HFF-Myc (cell line): ENCODE measurements at regions not wholly inside any gene's neighbourhood (a gene's known extent, or its start where the extent isn't known, plus 50 kb on each side); places are given as distances from the start of the nearest gene placed in this dataset.

Source experiments
- DNase-seq: peaks from one replicate; pipeline ENCODE4 v3.0.0-alpha.2; 2011; ENCODE audit warnings: low read depth; ENCODE audit errors: extremely low read depth
- H3K4me3 ChIP-seq: replicated peaks from 2 replicates; pipeline ENCODE4 v1.5.1; 2011; ENCODE audit warnings: low read depth, mild to moderate bottlenecking, control low read depth, low read length
- TF ChIP-seq, protein P1 (sequence below): IDR thresholded peaks from 2 replicates; pipeline ENCODE4 v1.5.1; 2012; ENCODE audit warnings: mild to moderate bottlenecking, low read depth, low read length, control low read depth; ENCODE audit errors: missing control alignments

DNA sequence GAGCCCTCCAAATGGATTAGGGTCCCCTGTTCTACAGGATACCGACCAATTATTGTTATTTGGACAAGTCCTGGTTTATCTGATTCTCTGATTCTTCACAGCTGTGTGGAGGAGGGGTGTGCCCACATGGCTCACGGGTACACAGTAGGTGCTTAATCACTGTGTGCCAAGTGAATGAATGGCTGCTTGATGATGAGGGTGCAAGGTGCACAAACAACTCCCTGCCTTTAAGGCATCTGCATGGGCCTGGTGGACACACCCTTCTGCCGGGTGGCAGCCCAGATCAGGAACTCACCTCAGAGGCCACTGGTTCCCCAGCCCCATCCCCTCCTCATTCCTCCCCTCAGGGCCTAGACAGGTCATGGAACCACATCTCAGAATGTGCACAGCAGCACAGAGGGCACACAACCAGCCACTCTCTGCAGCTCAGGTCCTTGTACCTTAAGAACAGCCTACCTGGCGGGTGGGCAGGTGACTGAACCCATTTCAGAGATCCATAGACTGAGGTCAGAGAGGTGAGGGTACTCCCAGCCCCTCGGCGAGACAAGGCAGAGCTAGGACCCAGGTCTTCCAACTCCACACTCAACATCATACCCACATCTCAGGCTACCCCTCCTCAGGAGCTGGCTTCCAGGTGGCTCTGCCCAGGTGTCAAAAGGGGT, 50.3 kb downstream of the SHANK2 start:
- TF ChIP-seq, protein P1, sequence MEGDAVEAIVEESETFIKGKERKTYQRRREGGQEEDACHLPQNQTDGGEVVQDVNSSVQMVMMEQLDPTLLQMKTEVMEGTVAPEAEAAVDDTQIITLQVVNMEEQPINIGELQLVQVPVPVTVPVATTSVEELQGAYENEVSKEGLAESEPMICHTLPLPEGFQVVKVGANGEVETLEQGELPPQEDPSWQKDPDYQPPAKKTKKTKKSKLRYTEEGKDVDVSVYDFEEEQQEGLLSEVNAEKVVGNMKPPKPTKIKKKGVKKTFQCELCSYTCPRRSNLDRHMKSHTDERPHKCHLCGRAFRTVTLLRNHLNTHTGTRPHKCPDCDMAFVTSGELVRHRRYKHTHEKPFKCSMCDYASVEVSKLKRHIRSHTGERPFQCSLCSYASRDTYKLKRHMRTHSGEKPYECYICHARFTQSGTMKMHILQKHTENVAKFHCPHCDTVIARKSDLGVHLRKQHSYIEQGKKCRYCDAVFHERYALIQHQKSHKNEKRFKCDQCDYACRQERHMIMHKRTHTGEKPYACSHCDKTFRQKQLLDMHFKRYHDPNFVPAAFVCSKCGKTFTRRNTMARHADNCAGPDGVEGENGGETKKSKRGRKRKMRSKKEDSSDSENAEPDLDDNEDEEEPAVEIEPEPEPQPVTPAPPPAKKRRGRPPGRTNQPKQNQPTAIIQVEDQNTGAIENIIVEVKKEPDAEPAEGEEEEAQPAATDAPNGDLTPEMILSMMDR: no peak
- H3K4me3 ChIP-seq: no peak overlapping the region
- no peak for DNase-seq

DNA sequence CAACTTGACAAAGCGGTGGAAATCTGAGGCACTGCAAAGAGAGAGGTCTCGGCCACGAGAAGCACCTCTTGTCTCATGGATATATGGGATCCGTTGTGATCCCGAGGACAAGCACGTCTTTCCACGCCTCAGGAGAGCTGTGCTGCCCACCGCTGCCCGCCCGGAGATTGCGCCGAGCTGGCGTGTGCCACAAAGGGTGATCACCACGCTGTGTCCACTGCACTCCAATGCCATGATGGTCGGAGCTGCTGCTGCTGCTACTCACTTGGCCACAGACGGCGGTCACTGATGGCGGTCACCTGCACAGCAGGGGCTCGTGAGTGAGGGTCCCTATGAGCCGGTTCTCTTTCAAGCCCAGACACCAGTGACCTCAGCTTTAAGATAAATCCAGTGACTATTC, 51.1 kb downstream of the SHANK2 start:
- no peak for DNase-seq
- TF ChIP-seq, protein P1: no peak
- H3K4me3 ChIP-seq: no peak overlapping the region

DNA sequence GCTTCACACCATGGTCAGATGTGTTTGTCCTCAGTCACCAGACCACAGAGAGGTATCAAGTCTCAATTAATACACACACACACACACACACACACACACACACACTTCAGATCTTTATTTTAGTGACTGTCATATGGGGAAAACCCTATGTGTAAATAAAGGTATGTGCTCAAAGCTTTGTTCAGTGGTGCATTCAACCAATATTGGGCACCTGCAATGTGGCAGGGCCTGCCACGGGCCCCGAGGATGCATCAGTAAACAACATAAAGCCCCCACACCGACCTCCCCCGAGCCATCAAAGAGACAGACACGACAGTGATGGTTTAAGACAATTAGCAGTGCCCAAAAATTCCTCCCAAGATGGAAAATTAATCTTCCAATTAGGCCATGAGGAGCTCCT, 51.6 kb downstream of the SHANK2 start:
- TF ChIP-seq, protein P1: no peak
- H3K4me3 ChIP-seq: no peak overlapping the region
- no peak for DNase-seq

DNA sequence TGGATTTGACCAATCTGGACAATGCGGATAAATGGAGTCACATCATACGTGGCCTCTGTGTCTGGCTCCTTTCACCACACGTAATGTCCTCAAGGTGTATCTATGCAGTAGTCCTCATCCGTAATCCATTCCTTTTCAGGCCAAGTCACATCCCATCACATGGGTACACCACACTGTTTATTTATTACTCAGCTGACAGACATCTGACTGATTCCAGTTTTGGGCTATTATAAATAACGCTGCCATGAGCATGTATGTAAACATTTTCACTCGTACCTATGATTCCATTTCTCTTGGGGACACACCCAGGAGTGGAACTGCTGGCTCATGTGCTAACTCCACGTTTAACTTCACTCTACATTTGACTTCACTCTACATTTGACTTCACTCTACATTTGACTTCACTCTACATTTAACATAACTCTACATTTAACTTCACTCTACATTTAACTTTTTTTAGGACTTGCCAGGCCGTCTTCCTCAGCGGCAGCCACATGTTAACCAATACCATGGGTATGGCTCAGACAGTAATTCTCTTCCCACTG, 52.1 kb downstream of the SHANK2 start:
- TF ChIP-seq, protein P1: no peak
- no peak overlapping the region for H3K4me3 ChIP-seq
- DNase-seq: no peak

DNA sequence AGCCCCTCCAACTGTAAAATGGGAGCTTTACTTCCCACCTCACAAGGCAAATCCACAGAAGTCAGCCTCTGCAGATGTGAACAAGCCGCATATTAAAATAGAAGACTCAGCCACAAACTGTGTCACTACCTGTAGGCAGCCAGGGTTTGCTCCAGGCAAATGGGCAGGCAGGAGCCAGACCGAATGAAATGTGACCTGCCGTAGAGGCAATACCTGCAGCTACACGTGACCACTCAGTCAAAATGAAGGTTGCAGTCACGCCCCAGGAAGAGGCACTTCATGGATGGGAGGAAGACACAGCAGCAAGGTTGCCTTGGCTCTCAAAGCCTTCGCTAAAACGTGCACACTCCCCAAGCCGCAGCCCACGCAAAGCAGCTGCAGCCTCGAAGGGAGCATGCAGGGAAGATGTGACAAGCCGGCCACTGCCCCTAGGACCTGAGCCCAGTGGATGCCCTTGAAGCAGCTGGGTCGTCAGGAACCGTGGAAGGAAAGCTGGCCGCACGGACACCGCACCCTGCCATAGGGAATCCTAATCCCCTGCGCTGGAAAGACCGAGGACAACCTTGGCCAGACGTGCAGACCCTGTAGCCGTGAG, 53.1 kb downstream of the SHANK2 start:
- H3K4me3 ChIP-seq: no peak overlapping the region
- DNase-seq: no peak
- TF ChIP-seq, protein P1: no peak

DNA sequence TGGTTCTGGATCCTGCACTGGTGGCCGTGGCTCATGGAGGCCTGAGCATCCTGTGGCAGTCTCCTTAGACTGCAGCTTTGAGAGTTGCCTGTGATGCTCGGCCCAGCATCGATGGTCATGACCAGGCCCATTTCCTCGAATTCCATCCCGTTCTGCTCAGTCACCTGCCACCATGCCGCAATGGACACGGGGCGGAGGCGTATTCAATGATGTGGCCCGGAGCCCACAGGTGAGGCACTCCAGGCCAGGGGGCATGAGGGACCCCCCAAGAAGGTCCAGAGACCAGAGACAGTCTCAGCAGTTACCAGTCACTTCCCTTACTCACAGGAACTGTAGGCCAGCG, 53.6 kb downstream of the SHANK2 start:
- DNase-seq: no peak
- H3K4me3 ChIP-seq: no peak overlapping the region
- TF ChIP-seq, protein P1: no peak
